SK-N-SH (cell line): ENCODE measurements at regions not wholly inside any gene's neighbourhood (a gene's known extent, or its start where the extent isn't known, plus 50 kb on each side); places are given as distances from the start of the nearest gene placed in this dataset.

Source experiments
- CTCF ChIA-PET: fragments of 300-600, 350-600 bp; formaldehyde crosslinking; extraction: SDS; loops from one replicate; lab custom pipeline; 2021; lab: Yijun Ruan, JAX
- POLR2A ChIA-PET: fragments of 350-600 bp; sonication (Branson Sonifier 250); formaldehyde crosslinking; extraction: SDS; loops from one replicate; lab custom pipeline; 2020; ENCODE audit warnings: antibody characterized with exemption, inconsistent platforms; lab: Yijun Ruan, JAX
- DNase-seq: peaks from one replicate; pipeline ENCODE4 v3.0.0; 2012
- H2AFZ ChIP-seq: fragments of 200-600 bp; sonication (generic); 2 replicates; pipeline ENCODE4 v1.8.1; 2016; ENCODE audit warnings: antibody characterized with exemption, mild to moderate bottlenecking, low read depth
- H3F3A ChIP-seq: fragments of 200-600 bp; sonication (generic); replicated peaks from 2 replicates; pipeline ENCODE3; 2016; ENCODE audit warnings: antibody characterized with exemption, mild to moderate bottlenecking; ENCODE audit not compliant: insufficient read depth
- H3K27ac ChIP-seq, 2 experiments: fragments of 200-500 bp in 1 of 2; fragments of 200-600 bp in 1 of 2; sonication (Bioruptor generic) in 1 of 2; sonication (generic), shearing (Covaris generic) in 1 of 2; 2 replicates each; pipeline versions ENCODE4 v1.5.1 to v1.6.1; 2014 to 2016; ENCODE audit warnings: low read depth in 2 of 2, inconsistent platforms in 1 of 2, low read length in 1 of 2, mild to moderate bottlenecking in 1 of 2, mixed read lengths in 1 of 2
- H3K27me3 ChIP-seq: fragments of 200-600 bp; sonication (generic), shearing (Covaris generic); 2 replicates; pipeline ENCODE4 v1.6.1; 2016; ENCODE audit warnings: mixed run types; ENCODE audit not compliant: insufficient read depth
- H3K36me3 ChIP-seq, 2 experiments: fragments of 200-500 bp in 1 of 2; fragments of 200-600 bp in 1 of 2; sonication (Bioruptor generic) in 1 of 2; sonication (generic) in 1 of 2; replicated peaks in 1 of 2; 2 replicates each; pipeline versions ENCODE3 to v1.5.1; 2014 to 2016; ENCODE audit warnings: low read length in 1 of 2, mild to moderate bottlenecking in 1 of 2; ENCODE audit not compliant: insufficient read depth in 2 of 2, control insufficient read depth in 1 of 2
- H3K4me1 ChIP-seq, 2 experiments: fragments of 200-500 bp in 1 of 2; fragments of 200-600 bp in 1 of 2; sonication (Bioruptor generic) in 1 of 2; sonication (generic), shearing (Covaris generic) in 1 of 2; 2 replicates each; pipeline versions ENCODE4 v1.5.1 to v1.6.1; 2014 to 2016; ENCODE audit warnings: low read depth in 1 of 2, low read length in 1 of 2, mixed run types in 1 of 2; ENCODE audit not compliant: insufficient read depth in 2 of 2, control insufficient read depth in 1 of 2
- H3K4me2 ChIP-seq: fragments of 200-600 bp; sonication (generic), shearing (Covaris generic); 2 replicates; pipeline ENCODE4 v1.6.1; 2017; ENCODE audit warnings: mixed run types
- H3K4me3 ChIP-seq, 2 experiments: fragments of 200-500 bp in 1 of 2; fragments of 200-600 bp in 1 of 2; sonication (Bioruptor generic) in 1 of 2; sonication (generic), shearing (Covaris generic) in 1 of 2; 2 replicates each; pipeline versions ENCODE4 v1.5.1 to v1.8.1; 2014 to 2016; ENCODE audit warnings: low read depth in 2 of 2, inconsistent platforms in 1 of 2, low read length in 1 of 2, mild to moderate bottlenecking in 1 of 2, mixed read lengths in 1 of 2, moderate library complexity in 1 of 2
- H3K79me2 ChIP-seq: fragments of 200-600 bp; sonication (generic); 2 replicates; pipeline ENCODE4 v1.8.1; 2017; ENCODE audit warnings: mild to moderate bottlenecking; ENCODE audit not compliant: insufficient read depth
- H3K9ac ChIP-seq: fragments of 200-600 bp; sonication (generic); 2 replicates; pipeline ENCODE4 v1.6.1; 2017; ENCODE audit warnings: mixed run types
- H3K9me2 ChIP-seq: fragments of 200-600 bp; sonication (generic); 2 replicates; pipeline ENCODE4 v1.6.1; 2017; ENCODE audit warnings: mixed run types
- H3K9me3 ChIP-seq: fragments of 200-600 bp; sonication (generic); 2 replicates; pipeline ENCODE4 v1.6.1; 2017; ENCODE audit warnings: mixed run types, mild to moderate bottlenecking, moderate library complexity
- H4K20me1 ChIP-seq: fragments of 200-600 bp; sonication (generic); 2 replicates; pipeline ENCODE4 v1.6.1; 2017; ENCODE audit warnings: mild to moderate bottlenecking, mixed run types; ENCODE audit not compliant: insufficient read depth
- CHD2 ChIP-seq: fragments of 150-350 bp; IDR thresholded peaks from 2 replicates; pipeline ENCODE4 v1.6.1; 2018; ENCODE audit warnings: low read length; ENCODE audit not compliant: partially characterized antibody
- ELF1 ChIP-seq: IDR thresholded peaks from 2 replicates; pipeline ENCODE4 v1.4.0; 2012
- FOSL2 ChIP-seq: IDR thresholded peaks from 2 replicates; pipeline ENCODE4 v1.4.0; 2012; ENCODE audit warnings: low read depth, mild to moderate bottlenecking, moderate library complexity, borderline replicate concordance
- FOXJ3 ChIP-seq: sonication (generic); formaldehyde crosslinking; IDR thresholded peaks from 2 replicates; pipeline ENCODE4 v1.5.1; 2020; ENCODE audit warnings: mild to moderate bottlenecking, missing genetic modification reagents
- GABPA ChIP-seq: IDR thresholded peaks from 2 replicates; pipeline ENCODE4 v1.4.0; 2012; ENCODE audit warnings: low read depth, mild to moderate bottlenecking
- GATA2 ChIP-seq: sonication (generic); formaldehyde crosslinking; IDR thresholded peaks from 2 replicates; pipeline ENCODE4 v1.5.0; 2020; ENCODE audit warnings: mild to moderate bottlenecking, missing genetic modification reagents
- JUND ChIP-seq: IDR thresholded peaks from 2 replicates; pipeline ENCODE4 v1.4.0; 2012
- MEF2A ChIP-seq: IDR thresholded peaks from 2 replicates; pipeline ENCODE4 v1.4.0; 2012; ENCODE audit warnings: low read depth, borderline replicate concordance
- POLR2AphosphoS5 ChIP-seq: IDR thresholded peaks from 2 replicates; pipeline ENCODE4 v1.6.1; 2012; ENCODE audit warnings: low read depth, low read length
- RAD21 ChIP-seq: IDR thresholded peaks from 2 replicates; pipeline ENCODE4 v1.6.1; 2012; ENCODE audit warnings: mild to moderate bottlenecking, low read length
- RCOR1 ChIP-seq: fragments of 150-350 bp; IDR thresholded peaks from 2 replicates; pipeline ENCODE4 v1.6.1; 2017; ENCODE audit warnings: antibody characterized with exemption, low read length
- SIN3A ChIP-seq: IDR thresholded peaks from 2 replicates; pipeline ENCODE4 v1.6.1; 2012; ENCODE audit warnings: low read depth, mild to moderate bottlenecking, low read length, moderate library complexity, borderline replicate concordance
- TCF12 ChIP-seq: IDR thresholded peaks from 2 replicates; pipeline ENCODE4 v1.4.0; 2012
- TEAD4 ChIP-seq: IDR thresholded peaks from 2 replicates; pipeline ENCODE4 v1.4.0; 2012; ENCODE audit warnings: mild to moderate bottlenecking, borderline replicate concordance; ENCODE audit not compliant: insufficient read depth
- YY1 ChIP-seq: IDR thresholded peaks from 2 replicates; pipeline ENCODE4 v1.4.0; 2012; ENCODE audit warnings: low read depth, mild to moderate bottlenecking
- WGBS: methylation state at CpG from one replicate; pipeline ENCODE4 v1.1.6; 2017; ENCODE audit warnings: low lambda C conversion rate; 5-methylcytosine and 5-hydroxymethylcytosine counted together
- TF ChIP-seq, protein P1 (sequence below): IDR thresholded peaks from 2 replicates; pipeline ENCODE4 v1.6.1; 2012; ENCODE audit warnings: mild to moderate bottlenecking, low read depth, low read length, moderate library complexity
- TF ChIP-seq, protein P2 (sequence below): IDR thresholded peaks from 2 replicates; pipeline ENCODE4; 2012
- TF ChIP-seq, protein P3 (sequence below): fragments of 150-350 bp; IDR thresholded peaks from 2 replicates; pipeline ENCODE4 v1.6.1; 2017; ENCODE audit warnings: antibody characterized with exemption, low read length, low read depth, borderline replicate concordance
- TF ChIP-seq, protein P4 (sequence below): fragments of 200-600 bp; sonication (generic); IDR thresholded peaks from 2 replicates; pipeline ENCODE4 v1.6.1; 2017; ENCODE audit warnings: antibody characterized with exemption, mild to moderate bottlenecking, moderate library complexity

DNA sequence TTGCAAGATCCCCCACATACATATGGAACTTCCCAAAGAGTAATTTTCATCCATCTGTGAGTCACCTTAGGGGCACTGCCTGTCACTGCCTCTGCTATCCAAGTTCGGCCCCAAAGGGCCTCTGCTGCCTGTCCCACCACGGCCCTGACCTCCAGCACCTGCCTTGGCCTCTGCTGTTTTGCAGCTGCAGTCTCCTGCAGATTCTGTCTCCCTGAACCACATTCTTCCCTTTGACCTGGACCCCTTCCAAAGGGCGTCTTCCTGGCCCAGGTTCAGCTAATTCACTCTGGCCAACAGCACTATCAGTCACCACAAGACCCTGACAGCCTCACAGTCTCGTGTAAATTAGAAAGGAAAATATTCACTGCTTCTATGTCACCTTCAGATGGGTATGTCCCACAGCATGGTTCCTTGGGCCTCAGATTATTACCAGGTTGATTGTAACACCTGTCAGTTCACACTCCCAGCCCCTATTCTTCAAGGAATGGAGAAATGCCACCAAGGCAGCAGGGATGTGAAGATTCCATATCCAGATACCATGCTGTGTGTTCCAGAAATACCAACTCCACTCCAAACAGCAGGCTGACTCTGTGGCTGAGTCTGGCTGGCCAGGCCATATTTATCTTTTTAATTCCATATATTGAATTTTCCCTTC is 479.3 kb downstream of the ARHGEF28 start (continued):
- TF ChIP-seq, protein P1, sequence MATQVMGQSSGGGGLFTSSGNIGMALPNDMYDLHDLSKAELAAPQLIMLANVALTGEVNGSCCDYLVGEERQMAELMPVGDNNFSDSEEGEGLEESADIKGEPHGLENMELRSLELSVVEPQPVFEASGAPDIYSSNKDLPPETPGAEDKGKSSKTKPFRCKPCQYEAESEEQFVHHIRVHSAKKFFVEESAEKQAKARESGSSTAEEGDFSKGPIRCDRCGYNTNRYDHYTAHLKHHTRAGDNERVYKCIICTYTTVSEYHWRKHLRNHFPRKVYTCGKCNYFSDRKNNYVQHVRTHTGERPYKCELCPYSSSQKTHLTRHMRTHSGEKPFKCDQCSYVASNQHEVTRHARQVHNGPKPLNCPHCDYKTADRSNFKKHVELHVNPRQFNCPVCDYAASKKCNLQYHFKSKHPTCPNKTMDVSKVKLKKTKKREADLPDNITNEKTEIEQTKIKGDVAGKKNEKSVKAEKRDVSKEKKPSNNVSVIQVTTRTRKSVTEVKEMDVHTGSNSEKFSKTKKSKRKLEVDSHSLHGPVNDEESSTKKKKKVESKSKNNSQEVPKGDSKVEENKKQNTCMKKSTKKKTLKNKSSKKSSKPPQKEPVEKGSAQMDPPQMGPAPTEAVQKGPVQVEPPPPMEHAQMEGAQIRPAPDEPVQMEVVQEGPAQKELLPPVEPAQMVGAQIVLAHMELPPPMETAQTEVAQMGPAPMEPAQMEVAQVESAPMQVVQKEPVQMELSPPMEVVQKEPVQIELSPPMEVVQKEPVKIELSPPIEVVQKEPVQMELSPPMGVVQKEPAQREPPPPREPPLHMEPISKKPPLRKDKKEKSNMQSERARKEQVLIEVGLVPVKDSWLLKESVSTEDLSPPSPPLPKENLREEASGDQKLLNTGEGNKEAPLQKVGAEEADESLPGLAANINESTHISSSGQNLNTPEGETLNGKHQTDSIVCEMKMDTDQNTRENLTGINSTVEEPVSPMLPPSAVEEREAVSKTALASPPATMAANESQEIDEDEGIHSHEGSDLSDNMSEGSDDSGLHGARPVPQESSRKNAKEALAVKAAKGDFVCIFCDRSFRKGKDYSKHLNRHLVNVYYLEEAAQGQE, result no peak
- no peak for TF ChIP-seq TEAD4
- TF ChIP-seq POLR2AphosphoS5, result no peak
- TF ChIP-seq RCOR1, result no peak
- no peak for TF ChIP-seq FOSL2
- TF ChIP-seq, protein P2, sequence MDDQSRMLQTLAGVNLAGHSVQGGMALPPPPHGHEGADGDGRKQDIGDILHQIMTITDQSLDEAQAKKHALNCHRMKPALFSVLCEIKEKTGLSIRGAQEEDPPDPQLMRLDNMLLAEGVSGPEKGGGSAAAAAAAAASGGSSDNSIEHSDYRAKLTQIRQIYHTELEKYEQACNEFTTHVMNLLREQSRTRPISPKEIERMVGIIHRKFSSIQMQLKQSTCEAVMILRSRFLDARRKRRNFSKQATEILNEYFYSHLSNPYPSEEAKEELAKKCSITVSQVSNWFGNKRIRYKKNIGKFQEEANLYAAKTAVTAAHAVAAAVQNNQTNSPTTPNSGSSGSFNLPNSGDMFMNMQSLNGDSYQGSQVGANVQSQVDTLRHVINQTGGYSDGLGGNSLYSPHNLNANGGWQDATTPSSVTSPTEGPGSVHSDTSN, result no peak
- TF ChIP-seq GABPA, result no peak

DNA sequence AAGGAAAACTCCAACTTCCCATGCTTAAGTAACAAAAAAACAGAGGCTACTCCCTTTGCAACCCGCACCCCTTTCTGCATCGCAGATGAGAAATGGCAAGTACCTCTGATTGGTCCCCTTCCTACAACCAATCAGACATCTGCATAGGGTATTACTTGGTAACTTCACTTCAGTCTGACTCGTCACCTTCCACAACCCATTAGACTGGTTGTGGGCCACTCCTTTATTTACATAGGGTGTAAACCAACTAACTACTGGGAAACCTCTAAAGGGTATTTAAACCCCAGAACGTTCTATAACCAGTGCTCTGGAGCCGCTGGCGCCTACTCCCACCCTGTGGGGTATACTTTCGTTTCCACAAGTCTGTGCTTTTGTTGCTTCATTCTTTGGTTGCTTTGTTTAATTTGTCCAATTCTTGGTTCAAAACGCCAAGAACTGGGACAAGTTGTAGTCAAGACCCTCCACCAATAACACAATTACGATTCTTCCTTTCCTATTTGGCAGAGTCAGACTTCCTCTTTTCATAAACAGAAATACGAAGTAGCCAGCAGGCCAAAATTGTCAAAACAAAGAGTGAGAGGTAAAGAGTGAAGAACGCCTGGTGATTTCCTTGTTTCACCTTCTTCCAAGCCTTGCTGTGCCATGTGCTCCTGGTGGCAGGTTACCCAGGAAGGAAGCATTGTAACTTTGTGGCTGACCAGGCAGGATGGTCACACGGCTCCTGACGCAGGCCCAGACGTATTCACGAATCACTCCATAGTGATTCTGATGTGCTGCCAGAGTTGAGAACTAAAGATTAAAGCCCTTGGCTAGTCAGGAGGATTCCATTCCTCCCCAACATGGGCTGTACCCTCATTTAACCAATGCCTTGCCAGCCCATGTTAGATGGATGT is 477.4 kb downstream of the ARHGEF28 start:
- H3K4me3 ChIP-seq, result no peak overlapping the region
- no peaks in the 10 kb centered on the region for H3K27me3 ChIP-seq
- H3K9me2 ChIP-seq, result no peaks in the 10 kb centered on the region
- no peaks in the 10 kb centered on the region for H3K4me1 ChIP-seq
- no peak overlapping the region for H3K27ac ChIP-seq
- H4K20me1 ChIP-seq, result no peaks in the 10 kb centered on the region
- 76% methylated on average over 15 of the region's 15 CpGs for WGBS
- POLR2A ChIA-PET, result no interaction called here
- TF ChIP-seq TCF12 (no peak), SIN3A (no peak), GABPA (no peak), GATA2 (CRISPR knock-in tag) (no peak), MEF2A (no peak), FOSL2 (no peak), JUND (no peak), CHD2 (no peak), RAD21 (no peak), ELF1 (no peak), FOXJ3 (no peak), YY1 (no peak)
- TF ChIP-seq, protein P3, sequence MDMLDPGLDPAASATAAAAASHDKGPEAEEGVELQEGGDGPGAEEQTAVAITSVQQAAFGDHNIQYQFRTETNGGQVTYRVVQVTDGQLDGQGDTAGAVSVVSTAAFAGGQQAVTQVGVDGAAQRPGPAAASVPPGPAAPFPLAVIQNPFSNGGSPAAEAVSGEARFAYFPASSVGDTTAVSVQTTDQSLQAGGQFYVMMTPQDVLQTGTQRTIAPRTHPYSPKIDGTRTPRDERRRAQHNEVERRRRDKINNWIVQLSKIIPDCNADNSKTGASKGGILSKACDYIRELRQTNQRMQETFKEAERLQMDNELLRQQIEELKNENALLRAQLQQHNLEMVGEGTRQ, result no peak
- TF ChIP-seq, protein P1, result no peak
- TF ChIP-seq, protein P4, sequence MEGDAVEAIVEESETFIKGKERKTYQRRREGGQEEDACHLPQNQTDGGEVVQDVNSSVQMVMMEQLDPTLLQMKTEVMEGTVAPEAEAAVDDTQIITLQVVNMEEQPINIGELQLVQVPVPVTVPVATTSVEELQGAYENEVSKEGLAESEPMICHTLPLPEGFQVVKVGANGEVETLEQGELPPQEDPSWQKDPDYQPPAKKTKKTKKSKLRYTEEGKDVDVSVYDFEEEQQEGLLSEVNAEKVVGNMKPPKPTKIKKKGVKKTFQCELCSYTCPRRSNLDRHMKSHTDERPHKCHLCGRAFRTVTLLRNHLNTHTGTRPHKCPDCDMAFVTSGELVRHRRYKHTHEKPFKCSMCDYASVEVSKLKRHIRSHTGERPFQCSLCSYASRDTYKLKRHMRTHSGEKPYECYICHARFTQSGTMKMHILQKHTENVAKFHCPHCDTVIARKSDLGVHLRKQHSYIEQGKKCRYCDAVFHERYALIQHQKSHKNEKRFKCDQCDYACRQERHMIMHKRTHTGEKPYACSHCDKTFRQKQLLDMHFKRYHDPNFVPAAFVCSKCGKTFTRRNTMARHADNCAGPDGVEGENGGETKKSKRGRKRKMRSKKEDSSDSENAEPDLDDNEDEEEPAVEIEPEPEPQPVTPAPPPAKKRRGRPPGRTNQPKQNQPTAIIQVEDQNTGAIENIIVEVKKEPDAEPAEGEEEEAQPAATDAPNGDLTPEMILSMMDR, result no peak
- H3K9me3 ChIP-seq, result no peaks in the 10 kb centered on the region
- H3F3A ChIP-seq, result no peaks in the 10 kb centered on the region
- H3K36me3 ChIP-seq, result no peaks in the 10 kb centered on the region
- no peak for DNase-seq
- H3K9ac ChIP-seq, result no peak overlapping the region
- H2AFZ ChIP-seq, result no peak overlapping the region
- CTCF ChIA-PET, result no interaction called here
- H3K79me2 ChIP-seq, result no peaks in the 10 kb centered on the region
- no peak overlapping the region for H3K4me2 ChIP-seq
